T-helper 2 cell treated with Interferon-gamma antibody and Interleukin-4, amounts not matched to agents 5 μg/mL and 100 μg/mL, for 36 hours (primary cell): ENCODE measurements at regions not wholly inside any gene's neighbourhood (a gene's known extent, or its start where the extent isn't known, plus 50 kb on each side); places are given as distances from the start of the nearest gene placed in this dataset.
"Not testable (repeated sequence)": the region's sequence is repeated elsewhere in the genome, so short reads cannot be mapped to it uniquely, and the experiment has no call there.

Source experiments
- DNase-seq: peaks from one replicate; pipeline ENCODE4 v3.0.0; 2021; ENCODE audit warnings: low spot score
- H3K27ac Mint-ChIP-seq: one replicate; pipeline ENCODE4 v1.8.0; 2021; ENCODE audit warnings: mild to moderate bottlenecking, mixed read lengths
- H3K27me3 Mint-ChIP-seq: one replicate; pipeline ENCODE4 v1.8.0; 2021; ENCODE audit warnings: low read depth, mixed read lengths
- H3K36me3 Mint-ChIP-seq: one replicate; pipeline ENCODE4 v1.8.0; 2021; ENCODE audit warnings: low read depth, mixed read lengths
- H3K4me1 Mint-ChIP-seq: one replicate; pipeline ENCODE4 v1.8.0; 2021; ENCODE audit warnings: low read depth, mixed read lengths
- H3K4me3 Mint-ChIP-seq: one replicate; pipeline ENCODE4 v1.8.0; 2022; ENCODE audit warnings: mild to moderate bottlenecking, moderate library complexity, mixed read lengths
- H3K9me3 Mint-ChIP-seq: one replicate; pipeline ENCODE4 v1.8.0; 2021; ENCODE audit warnings: mixed read lengths

- H3K27ac Mint-ChIP-seq, result no peak overlapping the region
- no peaks in the 10 kb centered on the region for H3K27me3 Mint-ChIP-seq
- no peak for DNase-seq
- H3K4me3 Mint-ChIP-seq, result no peak overlapping the region
- no peaks in the 10 kb centered on the region for H3K9me3 Mint-ChIP-seq
- no peaks in the 10 kb centered on the region for H3K36me3 Mint-ChIP-seq
- H3K4me1 Mint-ChIP-seq, result no peaks in the 10 kb centered on the region
Observed at GRCh38 chr5:101720033-101720432, 576.1 kb downstream of the SLCO4C1 start.

- H3K4me3 Mint-ChIP-seq, result no peak overlapping the region
- H3K27me3 Mint-ChIP-seq, result no peaks in the 10 kb centered on the region
- no peaks in the 10 kb centered on the region for H3K36me3 Mint-ChIP-seq
- DNase-seq, result no peak
- no peaks in the 10 kb centered on the region for H3K4me1 Mint-ChIP-seq
- no peaks in the 10 kb centered on the region for H3K9me3 Mint-ChIP-seq
- H3K27ac Mint-ChIP-seq, result no peak overlapping the region
Observed at GRCh38 chr5:101717721-101718120, 578.4 kb downstream of the SLCO4C1 start.

GRCh38 chr5:101716941-101717340 lies 579.1 kb downstream of the SLCO4C1 start:
- no peaks in the 10 kb centered on the region for H3K27me3 Mint-ChIP-seq
- no peaks in the 10 kb centered on the region for H3K4me1 Mint-ChIP-seq
- no peak overlapping the region for H3K27ac Mint-ChIP-seq
- no peaks in the 10 kb centered on the region for H3K9me3 Mint-ChIP-seq
- H3K4me3 Mint-ChIP-seq, result no peak overlapping the region
- H3K36me3 Mint-ChIP-seq, result no peaks in the 10 kb centered on the region
- no peak for DNase-seq

- H3K4me1 Mint-ChIP-seq, H3K27me3 Mint-ChIP-seq, DNase-seq, H3K9me3 Mint-ChIP-seq, H3K36me3 Mint-ChIP-seq, H3K27ac Mint-ChIP-seq, H3K4me3 Mint-ChIP-seq: not testable (repeated sequence)
Observed at GRCh38 chr5:101715790-101716189, 580.3 kb downstream of the SLCO4C1 start.

GRCh38 chr5:101689306-101689705 lies 606.8 kb downstream of the SLCO4C1 start:
- Mint-ChIP-seq H3K36me3 (no peaks in the 10 kb centered on the region), H3K27me3 (no peaks in the 10 kb centered on the region), H3K27ac (no peak overlapping the region), H3K4me1 (no peaks in the 10 kb centered on the region), H3K4me3 (no peak overlapping the region), H3K9me3 (no peaks in the 10 kb centered on the region)
- no peak for DNase-seq

- Mint-ChIP-seq H3K4me1 (no peaks in the 10 kb centered on the region), H3K4me3 (no peak overlapping the region), H3K36me3 (no peaks in the 10 kb centered on the region), H3K27ac (no peak overlapping the region), H3K9me3 (no peaks in the 10 kb centered on the region), H3K27me3 (no peaks in the 10 kb centered on the region)
- no peak for DNase-seq
Observed at GRCh38 chr5:101688156-101688555, 607.9 kb downstream of the SLCO4C1 start.

- Mint-ChIP-seq H3K4me1 (no peaks in the 10 kb centered on the region), H3K27ac (no peak overlapping the region), H3K9me3 (no peaks in the 10 kb centered on the region), H3K4me3 (no peak overlapping the region), H3K36me3 (no peaks in the 10 kb centered on the region), H3K27me3 (no peaks in the 10 kb centered on the region)
- no peak for DNase-seq
Observed at GRCh38 chr5:101687349-101687985, 608.6 kb downstream of the SLCO4C1 start.

- H3K36me3 Mint-ChIP-seq, result no peaks in the 10 kb centered on the region
- no peaks in the 10 kb centered on the region for H3K4me1 Mint-ChIP-seq
- no peaks in the 10 kb centered on the region for H3K27me3 Mint-ChIP-seq
- no peak overlapping the region for H3K4me3 Mint-ChIP-seq
- no peaks in the 10 kb centered on the region for H3K9me3 Mint-ChIP-seq
- DNase-seq, result no peak
- no peak overlapping the region for H3K27ac Mint-ChIP-seq
Observed at GRCh38 chr5:101686536-101687157, 609.4 kb downstream of the SLCO4C1 start.

- no peak for DNase-seq
- H3K27ac Mint-ChIP-seq, result no peak overlapping the region
- no peaks in the 10 kb centered on the region for H3K9me3 Mint-ChIP-seq
Observed at GRCh38 chr5:101679816-101680215, 616.3 kb downstream of the SLCO4C1 start.

GRCh38 chr5:101678481-101679193 lies 617.4 kb downstream of the SLCO4C1 start:
- H3K27me3 Mint-ChIP-seq, result no peaks in the 10 kb centered on the region

More at GRCh38 chr5:101679816-101680215, 616.3 kb downstream of the SLCO4C1 start:
- Mint-ChIP-seq H3K4me1 (no peaks in the 10 kb centered on the region), H3K4me3 (no peak overlapping the region), H3K27me3 (no peaks in the 10 kb centered on the region), H3K36me3 (no peaks in the 10 kb centered on the region)

GRCh38 chr5:101677961-101678360 lies 618.1 kb downstream of the SLCO4C1 start:
- DNase-seq, result no peak
- no peaks in the 10 kb centered on the region for H3K36me3 Mint-ChIP-seq
- no peak overlapping the region for H3K27ac Mint-ChIP-seq
- no peaks in the 10 kb centered on the region for H3K9me3 Mint-ChIP-seq
- no peaks in the 10 kb centered on the region for H3K27me3 Mint-ChIP-seq
- no peak overlapping the region for H3K4me3 Mint-ChIP-seq
- H3K4me1 Mint-ChIP-seq, result no peaks in the 10 kb centered on the region

More at GRCh38 chr5:101678481-101679193, 617.4 kb downstream of the SLCO4C1 start:
- H3K9me3 Mint-ChIP-seq, result no peaks in the 10 kb centered on the region
- H3K36me3 Mint-ChIP-seq, result no peaks in the 10 kb centered on the region
- no peak overlapping the region for H3K27ac Mint-ChIP-seq
- H3K4me3 Mint-ChIP-seq, result no peak overlapping the region
- DNase-seq, result peak; percentile 7
- no peaks in the 10 kb centered on the region for H3K4me1 Mint-ChIP-seq

- no peak for DNase-seq
- Mint-ChIP-seq H3K4me3 (no peak overlapping the region), H3K27me3 (no peaks in the 10 kb centered on the region), H3K27ac (no peak overlapping the region), H3K4me1 (no peaks in the 10 kb centered on the region), H3K36me3 (no peaks in the 10 kb centered on the region), H3K9me3 (no peaks in the 10 kb centered on the region)
Observed at GRCh38 chr5:101676646-101677045, 619.4 kb downstream of the SLCO4C1 start.

GRCh38 chr5:101675510-101676219 lies 620.4 kb downstream of the SLCO4C1 start:
- no peaks in the 10 kb centered on the region for H3K27me3 Mint-ChIP-seq

GRCh38 chr5:101673120-101673519 lies 623.0 kb downstream of the SLCO4C1 start:
- no peak for DNase-seq
- Mint-ChIP-seq H3K4me1 (no peaks in the 10 kb centered on the region), H3K27me3 (no peaks in the 10 kb centered on the region), H3K36me3 (no peaks in the 10 kb centered on the region), H3K4me3 (no peak overlapping the region), H3K9me3 (no peaks in the 10 kb centered on the region), H3K27ac (no peak overlapping the region)

More at GRCh38 chr5:101675510-101676219, 620.4 kb downstream of the SLCO4C1 start:
- Mint-ChIP-seq H3K36me3 (no peaks in the 10 kb centered on the region), H3K9me3 (no peaks in the 10 kb centered on the region), H3K4me1 (no peaks in the 10 kb centered on the region), H3K4me3 (no peak overlapping the region), H3K27ac (no peak overlapping the region)
- no peak for DNase-seq
